K562 (cell line): ENCODE measurements at regions not wholly inside any gene's neighbourhood (a gene's known extent, or its start where the extent isn't known, plus 50 kb on each side); places are given as distances from the start of the nearest gene placed in this dataset.

Experiments used
- CCAR2 ChIP-seq: fragments of 200-400 bp; formaldehyde crosslinking; IDR thresholded peaks from 2 replicates; pipeline ENCODE4 v1.6.1; 2017; ENCODE audit warnings: mild to moderate bottlenecking, low read depth, low read length
- FUS ChIP-seq: fragments of 200-400 bp; formaldehyde crosslinking; optimal IDR thresholded peaks from 2 replicates; pipeline ENCODE3; 2017; ENCODE audit warnings: low read depth, low read length
- GATA2 ChIP-seq: sonication (generic); formaldehyde crosslinking; IDR thresholded peaks from 2 replicates; pipeline ENCODE4 v1.4.0; 2020; ENCODE audit warnings: mild to moderate bottlenecking, missing genetic modification reagents
- MAZ ChIP-seq, 2 experiments: fragments of 450-650 bp in 1 of 2; sonication (generic) in 1 of 2; formaldehyde crosslinking; IDR thresholded peaks in 1 of 2; conservative IDR thresholded peaks in 1 of 2; 2 replicates each; pipeline versions ENCODE4 v1.4.0 to v1.5.0; 2020; ENCODE audit warnings: mild to moderate bottlenecking in 1 of 2, missing genetic modification reagents in 1 of 2
- RBM15 ChIP-seq: fragments of 200-400 bp; formaldehyde crosslinking; IDR thresholded peaks from 2 replicates; pipeline ENCODE4 v1.6.1; 2018; ENCODE audit warnings: mild to moderate bottlenecking, low read length, moderate library complexity; ENCODE audit not compliant: insufficient read depth
- SAFB ChIP-seq: fragments of 200-400 bp; formaldehyde crosslinking; IDR thresholded peaks from 2 replicates; pipeline ENCODE4 v1.6.1; 2017; ENCODE audit warnings: low read depth, low read length, borderline replicate concordance
- TF ChIP-seq, protein P1 (sequence below), 2 experiments: fragments of 450-650 bp in 1 of 2; sonication (generic) in 1 of 2; formaldehyde crosslinking in 1 of 2; IDR thresholded peaks in 1 of 2; conservative IDR thresholded peaks in 1 of 2; 2 replicates each; pipeline versions ENCODE4 v1.6.1 to v1.8.1; 2016 to 2023; ENCODE audit warnings: mild to moderate bottlenecking in 2 of 2, moderate library complexity in 2 of 2, inconsistent platforms in 1 of 2, missing genetic modification reagents in 1 of 2
- TF ChIP-seq, protein P2 (sequence below): sonication (generic); formaldehyde crosslinking; IDR thresholded peaks from 2 replicates; pipeline ENCODE4 v1.5.0; 2020; ENCODE audit warnings: missing genetic modification reagents
- TF ChIP-seq, protein P3 (sequence below): fragments of 450-650 bp; conservative IDR thresholded peaks from 2 replicates; pipeline ENCODE4 v1.6.1; 2016; ENCODE audit warnings: missing genetic modification characterization, low read depth, mild to moderate bottlenecking, control low read depth, missing compliant biosample characterization

DNA sequence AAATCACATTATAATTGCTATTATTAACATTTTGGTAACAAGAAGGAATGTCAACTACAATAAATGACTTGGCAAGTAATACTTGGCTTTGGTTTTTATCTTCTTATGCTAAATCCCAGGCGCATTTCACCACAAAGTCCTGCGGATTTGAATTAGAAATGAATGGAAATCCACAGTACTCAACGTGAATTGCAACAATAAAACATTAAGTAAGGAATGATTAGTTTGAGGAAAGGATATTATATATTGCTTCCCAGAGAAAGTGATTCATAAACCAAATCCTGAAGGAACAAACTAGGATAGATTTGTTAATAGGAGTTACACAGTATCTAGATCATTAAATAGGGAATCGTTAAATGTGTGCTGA, 1089.7 kb downstream of the TRHDE start (continued):
- TF ChIP-seq, protein P1, sequence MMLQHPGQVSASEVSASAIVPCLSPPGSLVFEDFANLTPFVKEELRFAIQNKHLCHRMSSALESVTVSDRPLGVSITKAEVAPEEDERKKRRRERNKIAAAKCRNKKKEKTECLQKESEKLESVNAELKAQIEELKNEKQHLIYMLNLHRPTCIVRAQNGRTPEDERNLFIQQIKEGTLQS (IDR thresholded peaks at IDR 0.05), result no peak
- TF ChIP-seq, protein P1 (CRISPR knock-in tag; conservative IDR thresholded peaks at IDR 0.05), result no peak
- TF ChIP-seq CCAR2 (no peak), RBM15 (no peak), SAFB (no peak), MAZ (CRISPR knock-in tag; conservative IDR thresholded peaks at IDR 0.05 in 1 of 2, IDR thresholded peaks at IDR 0.05 in 1 of 2) (no peak), GATA2 (CRISPR knock-in tag) (no peak), FUS (no peak)
- TF ChIP-seq, protein P2, sequence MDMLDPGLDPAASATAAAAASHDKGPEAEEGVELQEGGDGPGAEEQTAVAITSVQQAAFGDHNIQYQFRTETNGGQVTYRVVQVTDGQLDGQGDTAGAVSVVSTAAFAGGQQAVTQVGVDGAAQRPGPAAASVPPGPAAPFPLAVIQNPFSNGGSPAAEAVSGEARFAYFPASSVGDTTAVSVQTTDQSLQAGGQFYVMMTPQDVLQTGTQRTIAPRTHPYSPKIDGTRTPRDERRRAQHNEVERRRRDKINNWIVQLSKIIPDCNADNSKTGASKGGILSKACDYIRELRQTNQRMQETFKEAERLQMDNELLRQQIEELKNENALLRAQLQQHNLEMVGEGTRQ, result no peak
- TF ChIP-seq, protein P3, sequence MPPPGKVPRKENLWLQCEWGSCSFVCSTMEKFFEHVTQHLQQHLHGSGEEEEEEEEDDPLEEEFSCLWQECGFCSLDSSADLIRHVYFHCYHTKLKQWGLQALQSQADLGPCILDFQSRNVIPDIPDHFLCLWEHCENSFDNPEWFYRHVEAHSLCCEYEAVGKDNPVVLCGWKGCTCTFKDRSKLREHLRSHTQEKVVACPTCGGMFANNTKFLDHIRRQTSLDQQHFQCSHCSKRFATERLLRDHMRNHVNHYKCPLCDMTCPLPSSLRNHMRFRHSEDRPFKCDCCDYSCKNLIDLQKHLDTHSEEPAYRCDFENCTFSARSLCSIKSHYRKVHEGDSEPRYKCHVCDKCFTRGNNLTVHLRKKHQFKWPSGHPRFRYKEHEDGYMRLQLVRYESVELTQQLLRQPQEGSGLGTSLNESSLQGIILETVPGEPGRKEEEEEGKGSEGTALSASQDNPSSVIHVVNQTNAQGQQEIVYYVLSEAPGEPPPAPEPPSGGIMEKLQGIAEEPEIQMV (tag), result no peak
- TF ChIP-seq, all 486 proteins: peak for 0
